ENCODE measurements at regions not wholly inside any gene's neighbourhood (a gene's known extent, or its start where the extent isn't known, plus 50 kb on each side); places are given as distances from the start of the nearest gene placed in this dataset.

DNA sequence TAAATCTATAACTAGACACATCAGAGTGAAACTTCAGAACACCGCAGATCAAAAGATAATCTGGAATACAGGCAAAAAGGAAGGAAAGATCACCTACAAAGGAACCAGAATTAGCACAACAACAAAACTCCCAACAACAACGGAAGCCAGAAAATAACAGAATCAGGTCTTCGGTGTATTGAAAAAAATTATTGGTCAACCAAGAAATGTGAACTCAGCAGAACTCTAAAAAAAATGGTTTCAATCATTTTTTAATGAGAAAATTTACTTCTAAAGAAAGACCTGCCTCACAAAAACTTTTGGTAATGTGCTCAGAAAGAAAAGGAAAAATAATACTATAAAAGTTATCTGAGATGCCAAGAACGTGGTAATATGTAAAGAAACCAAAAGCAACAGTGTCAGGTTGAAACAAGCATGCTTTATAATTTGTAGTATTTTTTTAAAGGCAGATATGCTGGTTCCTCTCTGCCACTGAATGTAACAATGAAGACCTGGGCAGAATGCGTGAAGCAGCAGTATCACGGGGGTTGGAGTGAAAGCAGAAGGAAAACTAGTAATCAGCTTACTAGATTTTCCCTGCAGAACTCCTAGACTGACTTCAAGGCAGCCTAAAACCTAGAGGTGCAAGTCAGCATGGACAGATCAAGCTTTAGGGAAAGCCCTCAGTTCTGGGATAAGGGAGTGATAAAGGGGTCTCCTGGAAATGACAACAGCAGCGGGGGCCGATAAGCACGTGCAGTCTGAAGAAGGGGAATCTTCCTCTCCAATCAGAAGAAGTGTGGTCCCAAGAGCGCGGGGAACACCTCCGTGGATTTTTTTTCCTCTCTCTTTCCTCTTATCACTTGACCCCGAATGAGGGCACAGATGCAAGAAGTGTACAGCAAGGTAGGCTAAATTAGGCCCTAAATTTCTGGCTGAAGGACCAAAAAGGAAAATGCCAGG lies 80.9 kb upstream of the TEKT1 start:
- Histone ChIP-seq H3K27ac (ENCODE audit: low read depth in 1 of 2, low read length in 1 of 2) (no peak overlapping the region), H3K9ac (ENCODE audit: insufficient read depth in 1 of 2, low read length in 2 of 2) (no peak overlapping the region), H3K27me3 (ENCODE audit: control insufficient read depth in 3 of 3, insufficient read depth in 3 of 3, low read length in 2 of 3) (peaks cover 0 to 17% (median 10%) of the 10 kb centered on the region in 3 donors), H3K4me1 (ENCODE audit: control insufficient read depth in 5 of 5, insufficient read depth in 5 of 5, low read length in 5 of 5) (no peaks in the 10 kb centered on the region), H3K9me3 (ENCODE audit: control insufficient read depth in 4 of 4, insufficient read depth in 3 of 4, low read length in 3 of 4) (no peaks in the 10 kb centered on the region), H3K4me3 (no peak overlapping the region), H3K36me3 (ENCODE audit: control insufficient read depth in 4 of 4, insufficient read depth in 4 of 4, low read length in 4 of 4) (no peaks in the 10 kb centered on the region)
- ATAC-seq (ENCODE audit: insufficient read depth, low FRiP score) (no peak), DNase-seq (no peak)
- TF ChIP-seq, protein P1, sequence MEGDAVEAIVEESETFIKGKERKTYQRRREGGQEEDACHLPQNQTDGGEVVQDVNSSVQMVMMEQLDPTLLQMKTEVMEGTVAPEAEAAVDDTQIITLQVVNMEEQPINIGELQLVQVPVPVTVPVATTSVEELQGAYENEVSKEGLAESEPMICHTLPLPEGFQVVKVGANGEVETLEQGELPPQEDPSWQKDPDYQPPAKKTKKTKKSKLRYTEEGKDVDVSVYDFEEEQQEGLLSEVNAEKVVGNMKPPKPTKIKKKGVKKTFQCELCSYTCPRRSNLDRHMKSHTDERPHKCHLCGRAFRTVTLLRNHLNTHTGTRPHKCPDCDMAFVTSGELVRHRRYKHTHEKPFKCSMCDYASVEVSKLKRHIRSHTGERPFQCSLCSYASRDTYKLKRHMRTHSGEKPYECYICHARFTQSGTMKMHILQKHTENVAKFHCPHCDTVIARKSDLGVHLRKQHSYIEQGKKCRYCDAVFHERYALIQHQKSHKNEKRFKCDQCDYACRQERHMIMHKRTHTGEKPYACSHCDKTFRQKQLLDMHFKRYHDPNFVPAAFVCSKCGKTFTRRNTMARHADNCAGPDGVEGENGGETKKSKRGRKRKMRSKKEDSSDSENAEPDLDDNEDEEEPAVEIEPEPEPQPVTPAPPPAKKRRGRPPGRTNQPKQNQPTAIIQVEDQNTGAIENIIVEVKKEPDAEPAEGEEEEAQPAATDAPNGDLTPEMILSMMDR (IDR thresholded peaks at IDR 0.05; ENCODE audit: control extremely low read depth, extremely low read depth) = no peak
- WGBS, 2 donors = 56 to 57% methylated on average over 13 of the region's 13 CpGs

- 22 to 25% methylated on average over 32 of the region's 32 CpGs for WGBS, 2 donors
- Histone ChIP-seq H3K27me3 (ENCODE audit: control insufficient read depth in 3 of 3, insufficient read depth in 3 of 3, low read length in 2 of 3) (peaks cover 0 to 17% (median 10%) of the 10 kb centered on the region in 3 donors), H3K9me3 (ENCODE audit: control insufficient read depth in 4 of 4, insufficient read depth in 3 of 4, low read length in 3 of 4) (no peaks in the 10 kb centered on the region)
These were observed 82.0 kb upstream of the ALOX12 start for GRCh38 chr17:6913608-6914443.

DNA sequence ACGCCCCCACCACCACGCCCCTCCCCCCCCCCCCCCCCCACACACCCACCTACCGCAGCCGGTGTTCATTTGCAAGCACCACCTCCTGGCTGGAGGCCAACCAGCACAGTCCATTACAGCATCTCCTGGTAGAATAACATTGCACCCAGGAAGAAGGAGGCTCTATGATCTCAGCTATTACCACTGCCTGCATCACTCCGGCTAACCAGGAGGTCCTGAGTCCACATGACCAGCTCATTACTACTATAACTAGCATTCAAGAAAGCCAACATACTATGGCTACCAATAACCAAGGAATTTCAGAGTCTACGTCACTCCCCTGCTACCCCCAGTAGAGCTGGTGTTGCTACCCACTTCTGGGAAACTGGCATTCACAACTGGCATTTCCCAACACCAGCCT lies 81.1 kb upstream of the ALOX12 start:
- ATAC-seq (ENCODE audit: insufficient read depth, low FRiP score) (no peak), DNase-seq (no peak)
- Histone ChIP-seq H3K9ac (ENCODE audit: insufficient read depth in 1 of 2, low read length in 2 of 2) (no peak overlapping the region), H3K27ac (ENCODE audit: low read depth in 1 of 2, low read length in 1 of 2) (no peak overlapping the region), H3K9me3 (ENCODE audit: control insufficient read depth in 4 of 4, insufficient read depth in 3 of 4, low read length in 3 of 4) (no peaks in the 10 kb centered on the region), H3K4me3 (no peak overlapping the region), H3K27me3 (ENCODE audit: control insufficient read depth in 3 of 3, insufficient read depth in 3 of 3, low read length in 2 of 3) (peaks cover 0 to 17% (median 10%) of the 10 kb centered on the region in 3 donors), H3K36me3 (ENCODE audit: control insufficient read depth in 4 of 4, insufficient read depth in 4 of 4, low read length in 4 of 4) (no peaks in the 10 kb centered on the region), H3K4me1 (ENCODE audit: control insufficient read depth in 5 of 5, insufficient read depth in 5 of 5, low read length in 5 of 5) (no peaks in the 10 kb centered on the region)
- WGBS, 2 donors = 27 to 34% methylated on average over 5 to 6 of the region's 6 CpGs
- TF ChIP-seq, protein P1 (IDR thresholded peaks at IDR 0.05; ENCODE audit: control extremely low read depth, extremely low read depth) = no peak

More at GRCh38 chr17:6913608-6914443, 82.0 kb upstream of the ALOX12 start:
- Histone ChIP-seq H3K36me3 (ENCODE audit: control insufficient read depth in 4 of 4, insufficient read depth in 4 of 4, low read length in 4 of 4) (no peaks in the 10 kb centered on the region), H3K27ac (ENCODE audit: low read depth in 1 of 2, low read length in 1 of 2) (no peak overlapping the region), H3K4me1 (ENCODE audit: control insufficient read depth in 5 of 5, insufficient read depth in 5 of 5, low read length in 5 of 5) (no peaks in the 10 kb centered on the region), H3K4me3 (no peak overlapping the region), H3K9ac (ENCODE audit: insufficient read depth in 1 of 2, low read length in 2 of 2) (no peak overlapping the region)
- TF ChIP-seq, protein P1 (IDR thresholded peaks at IDR 0.05; ENCODE audit: control extremely low read depth, extremely low read depth) = peak; percentile 85
- ATAC-seq (ENCODE audit: insufficient read depth, low FRiP score) (no peak), DNase-seq (peak; percentile 69 to 76 (median 75))
